ENCODE measurements at regions not wholly inside any gene's neighbourhood (a gene's known extent, or its start where the extent isn't known, plus 50 kb on each side); places are given as distances from the start of the nearest gene placed in this dataset.

GRCh38 chr10:130570074-130570473, 433.9 kb downstream of the GLRX3 start:
- no peak for DNase-seq

- DNase-seq = no peak
These were observed 435.5 kb downstream of the GLRX3 start for GRCh38 chr10:130571674-130572073.

GRCh38 chr10:130573446-130573845, 437.3 kb downstream of the GLRX3 start:
- no peak for DNase-seq

- DNase-seq = no peak
These were observed 439.6 kb downstream of the GLRX3 start for GRCh38 chr10:130575756-130576285.

GRCh38 chr10:130576427-130576826, 440.2 kb downstream of the GLRX3 start:
- no peak for DNase-seq

GRCh38 chr10:130577039-130577438, 440.8 kb downstream of the GLRX3 start:
- no peak for DNase-seq

GRCh38 chr10:130578532-130579289, 442.5 kb downstream of the GLRX3 start:
- no peak for DNase-seq

- DNase-seq = no peak
These were observed 443.7 kb downstream of the GLRX3 start for GRCh38 chr10:130579913-130580312.

- DNase-seq = no peak
These were observed 444.8 kb downstream of the GLRX3 start for GRCh38 chr10:130580975-130581374.

- DNase-seq = no peak
These were observed 451.5 kb downstream of the GLRX3 start for GRCh38 chr10:130587718-130588117.

- DNase-seq = no peak
These were observed 469.8 kb downstream of the GLRX3 start for GRCh38 chr10:130606001-130606405.

GRCh38 chr10:130607366-130607765, 471.2 kb downstream of the GLRX3 start:
- DNase-seq = no peak

- DNase-seq = no peak
These were observed 475.0 kb downstream of the GLRX3 start for GRCh38 chr10:130611239-130611638.

- DNase-seq = no peak
These were observed 479.3 kb downstream of the GLRX3 start for GRCh38 chr10:130615457-130615856.

GRCh38 chr10:130617985-130618384, 481.8 kb downstream of the GLRX3 start:
- DNase-seq = no peak

- DNase-seq = no peak
These were observed 482.5 kb downstream of the GLRX3 start for GRCh38 chr10:130618647-130619046.

- no peak for DNase-seq
These were observed 485.1 kb downstream of the GLRX3 start for GRCh38 chr10:130621231-130621775.

GRCh38 chr10:130623680-130624267, 487.6 kb downstream of the GLRX3 start:
- no peak for DNase-seq

GRCh38 chr10:130627346-130628045, 491.3 kb downstream of the GLRX3 start:
- no peak for DNase-seq

GRCh38 chr10:130630135-130630534, 493.9 kb downstream of the GLRX3 start:
- no peak for DNase-seq

GRCh38 chr10:130631142-130632096, 495.2 kb downstream of the GLRX3 start:
- DNase-seq = no peak

- DNase-seq = no peak
These were observed 498.6 kb downstream of the GLRX3 start for GRCh38 chr10:130634816-130635215.

Measured in activated CD4-positive, alpha-beta T cell treated with anti-CD3 and anti-CD28 coated beads, Interleukin-2, amount 50 U/mL, for 1 hour (primary cell).